GM18519 (cell line): ENCODE measurements at regions not wholly inside any gene's neighbourhood (a gene's known extent, or its start where the extent isn't known, plus 50 kb on each side); places are given as distances from the start of the nearest gene placed in this dataset.
"Not testable (repeated sequence)": the region's sequence is repeated elsewhere in the genome, so short reads cannot be mapped to it uniquely, and the experiment has no call there.

ENCODE experiments used
- ATAC-seq: cut with Tn5 transposase; IDR thresholded peaks from one replicate; pipeline ENCODE4 v1.9.1; 2021; ENCODE audit warnings: mild to moderate bottlenecking, moderate library complexity; ENCODE audit not compliant: unreplicated experiment, low FRiP score

DNA sequence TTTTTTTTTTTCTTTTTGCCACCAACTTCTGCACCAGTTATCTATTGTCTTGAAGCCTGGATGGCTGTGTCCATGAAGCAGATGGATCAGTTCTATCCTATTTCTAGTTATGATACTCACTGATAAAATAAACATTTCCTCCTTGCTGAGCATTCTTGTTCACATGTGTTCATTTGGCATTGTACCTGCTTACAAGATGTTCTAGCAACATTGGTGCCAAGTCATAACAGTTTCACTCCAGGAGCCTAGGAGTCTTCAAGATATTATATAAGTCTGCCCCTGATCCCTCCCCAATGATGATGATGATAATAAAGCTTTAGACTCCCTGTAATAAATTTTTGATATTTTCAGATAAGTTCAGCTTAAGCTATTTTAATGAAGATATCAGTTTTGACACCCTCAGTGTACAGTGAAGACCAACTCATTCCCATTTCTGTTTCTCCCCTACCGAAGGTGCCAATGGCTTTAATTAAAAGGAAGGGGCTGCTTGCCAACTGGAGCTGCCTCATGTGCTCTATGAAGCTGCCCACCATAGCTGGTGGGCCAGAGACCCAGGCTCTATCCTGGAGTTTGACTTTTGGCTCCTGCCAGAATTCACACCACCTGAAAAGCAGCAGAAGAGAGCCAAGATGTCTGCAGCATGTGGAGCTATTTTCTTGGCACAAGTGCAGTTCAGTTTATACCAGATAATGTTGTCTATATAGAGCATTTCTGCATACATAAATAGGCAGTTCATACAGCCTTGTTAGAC lies 265.4 kb upstream of the TET2 start:
- ATAC-seq: no peak

DNA sequence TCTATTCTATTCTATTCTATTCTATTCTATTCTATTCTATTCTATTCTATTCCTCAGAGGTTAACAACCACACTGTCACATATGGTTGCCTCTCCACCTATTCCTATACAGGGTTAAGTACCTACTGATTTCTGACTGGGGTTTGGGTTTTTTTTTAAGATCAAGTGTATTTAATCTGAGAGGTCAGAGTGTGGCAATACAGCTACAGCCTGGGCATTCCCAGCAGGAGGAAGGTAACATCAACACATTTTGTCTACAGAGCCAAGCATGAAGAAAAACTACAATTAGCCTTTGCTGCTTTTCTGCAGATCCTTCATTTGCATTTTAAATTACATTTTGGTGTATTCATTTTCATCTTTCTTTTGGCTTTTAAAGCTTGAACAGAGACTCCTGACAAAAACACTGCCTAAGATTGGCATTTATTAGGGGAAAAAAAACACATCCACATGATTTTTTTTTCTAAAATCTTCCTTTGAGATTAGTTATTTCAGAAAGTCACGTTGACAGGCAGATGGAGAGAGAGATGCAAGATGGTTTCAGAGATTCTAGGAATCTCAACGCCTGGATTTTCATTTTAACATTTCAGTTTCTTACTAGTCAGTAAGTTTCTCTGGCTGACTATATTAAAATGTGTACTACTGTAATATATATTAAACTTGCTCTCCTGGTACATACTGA lies 255.9 kb upstream of the TET2 start:
- no peak for ATAC-seq

DNA sequence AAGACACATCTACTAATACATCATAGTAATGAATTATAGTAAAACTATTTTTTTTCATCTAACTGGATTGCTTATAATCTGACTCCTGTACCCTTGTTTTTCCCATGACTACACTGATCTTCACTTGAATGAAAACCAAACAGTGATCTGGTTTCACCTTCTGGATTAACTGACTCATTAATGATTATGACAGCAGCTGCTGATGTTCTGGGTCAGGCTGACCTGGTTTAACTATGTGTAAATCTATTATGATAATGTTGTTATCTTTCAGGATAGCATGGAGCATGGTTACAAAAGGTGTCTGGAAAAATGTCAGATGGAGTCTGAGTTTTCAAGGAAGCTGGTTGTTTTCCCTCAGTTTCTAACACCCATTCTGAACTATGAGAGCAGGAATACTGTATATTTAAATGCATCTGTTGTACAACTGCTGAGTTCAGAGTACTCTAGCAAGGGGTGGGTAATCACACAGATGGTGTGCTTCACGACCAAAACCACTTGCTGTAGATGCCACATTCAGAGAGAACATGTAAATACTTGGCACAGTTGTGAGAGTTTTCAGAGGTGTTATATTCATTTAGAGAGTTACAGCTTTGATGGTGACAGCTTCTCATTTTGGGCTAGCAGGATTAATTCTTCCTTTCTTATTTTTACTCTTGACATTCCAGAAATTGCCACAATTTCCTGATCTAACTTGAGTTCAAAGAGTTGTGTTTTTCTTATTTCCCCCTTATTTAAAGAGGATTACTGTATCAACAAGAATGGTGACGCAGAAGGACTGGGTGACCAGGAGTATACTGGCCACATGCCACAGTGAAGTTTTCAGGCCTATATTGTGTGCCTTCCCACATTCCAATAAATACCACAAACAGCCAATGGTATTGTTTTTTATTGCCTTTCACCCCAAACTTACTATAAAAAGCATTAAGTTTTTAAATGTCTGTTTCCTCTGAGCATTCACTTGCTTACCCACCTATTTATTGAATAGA lies 249.7 kb upstream of the TET2 start:
- ATAC-seq: no peak

- no peak for ATAC-seq
These were observed 246.8 kb upstream of the TET2 start for GRCh38 chr4:104899863-104900262.

DNA sequence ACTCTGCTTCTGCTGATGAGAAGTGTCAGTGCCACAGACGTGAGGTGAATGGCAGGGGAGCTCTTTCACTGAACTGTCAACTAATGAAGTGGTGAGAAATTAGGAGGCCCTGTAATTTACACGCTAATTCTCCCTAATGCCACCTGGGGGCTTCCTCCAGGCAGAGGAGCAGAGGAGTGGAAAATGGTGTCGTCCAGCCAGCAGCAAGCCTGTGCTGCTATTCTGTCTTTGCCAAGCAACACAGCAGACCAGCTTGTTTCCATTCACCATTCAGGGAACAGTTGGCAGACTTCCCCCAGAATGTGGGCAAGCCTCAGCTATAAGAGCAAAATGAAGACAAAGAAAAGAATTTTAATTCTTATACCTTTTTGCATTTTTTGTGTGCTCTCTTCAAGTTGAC lies 245.2 kb upstream of the TET2 start:
- no peak for ATAC-seq

- no peak for ATAC-seq
These were observed 244.6 kb upstream of the TET2 start for GRCh38 chr4:104901961-104902605.

GRCh38 chr4:104905065-104905464 lies 241.6 kb upstream of the TET2 start:
- ATAC-seq: no peak

- ATAC-seq: no peak
These were observed 241.1 kb upstream of the TET2 start for GRCh38 chr4:104905546-104905945.

DNA sequence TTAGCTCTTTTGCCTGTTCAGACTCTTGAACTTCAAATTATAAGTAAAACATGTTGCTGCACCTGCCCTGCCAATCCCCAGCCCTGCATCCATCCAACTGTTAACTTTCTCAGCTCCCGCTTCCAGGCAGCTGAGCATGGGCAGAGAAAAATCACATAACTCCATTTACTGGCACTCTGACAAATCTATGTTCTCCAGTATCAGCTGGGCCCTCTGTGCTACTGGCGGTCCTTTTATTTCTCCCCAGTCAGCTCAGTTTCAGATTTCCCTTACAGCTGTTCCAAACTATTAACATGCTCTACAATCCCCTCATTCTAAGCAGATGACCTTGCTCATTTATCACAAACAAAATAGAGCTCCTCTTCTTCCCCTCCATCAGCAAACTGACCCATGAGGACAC lies 240.4 kb upstream of the TET2 start:
- no peak for ATAC-seq

- ATAC-seq: no peak
These were observed 239.5 kb upstream of the TET2 start for GRCh38 chr4:104907074-104907649.

DNA sequence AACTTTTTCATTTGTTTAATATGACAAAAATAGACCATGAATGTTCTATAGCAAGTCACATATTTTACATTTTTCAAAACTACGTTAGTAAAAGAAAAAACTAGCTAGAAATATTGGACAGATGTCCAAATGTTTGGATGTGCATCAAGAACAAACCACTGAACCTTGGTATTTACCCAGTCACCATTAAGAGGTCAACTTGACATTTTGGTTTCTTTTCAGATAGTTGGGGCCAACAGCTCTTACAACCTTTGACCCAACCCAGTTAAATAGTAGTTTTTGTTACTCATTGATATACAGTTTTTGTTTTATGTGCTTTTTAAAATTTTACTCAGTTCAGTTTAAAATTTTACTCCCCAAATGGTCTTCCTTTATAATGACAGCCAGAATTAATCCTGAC lies 238.7 kb upstream of the TET2 start:
- ATAC-seq: no peak

- no peak for ATAC-seq
These were observed 237.3 kb upstream of the TET2 start for GRCh38 chr4:104909376-104909775.

DNA sequence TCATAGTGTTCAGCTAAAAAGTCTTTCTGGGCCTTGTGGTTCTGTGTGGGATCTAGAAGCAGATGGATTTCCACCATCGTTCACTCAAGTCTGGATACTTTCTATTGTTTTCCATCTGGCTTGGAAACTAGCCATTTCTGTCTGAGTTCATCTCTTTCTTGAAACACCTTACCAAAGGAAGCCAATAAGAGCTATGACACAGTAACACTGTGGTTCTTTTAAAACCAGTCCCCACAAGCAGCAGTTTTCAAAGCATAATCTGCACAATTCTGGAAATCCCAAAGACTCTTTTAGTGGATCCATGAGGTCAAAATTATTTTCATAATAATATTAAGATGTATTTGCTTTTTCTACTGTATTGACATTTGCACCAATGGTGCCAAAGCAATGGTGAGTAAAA lies 234.2 kb upstream of the TET2 start:
- ATAC-seq: no peak

GRCh38 chr4:104915373-104915772 lies 231.3 kb upstream of the TET2 start:
- no peak for ATAC-seq

DNA sequence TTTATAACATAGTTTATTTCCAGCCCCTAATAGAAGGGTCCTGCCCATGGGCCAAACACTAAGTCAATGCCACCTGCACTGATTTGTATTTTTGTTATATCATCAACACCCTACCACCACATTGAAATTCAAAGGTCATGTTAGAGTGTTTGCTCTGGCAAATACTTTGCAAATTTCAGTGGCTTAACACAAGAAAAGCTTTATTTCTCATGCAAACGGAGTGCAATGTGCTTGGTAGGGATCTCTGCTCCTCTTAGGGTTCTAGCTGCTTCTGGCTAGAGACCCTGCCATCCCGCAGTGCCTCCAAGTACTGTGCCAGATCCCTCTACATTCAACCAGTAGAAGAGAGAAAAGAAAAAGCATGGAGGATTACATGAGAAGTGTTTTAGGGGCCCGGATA lies 230.8 kb upstream of the TET2 start:
- no peak for ATAC-seq

DNA sequence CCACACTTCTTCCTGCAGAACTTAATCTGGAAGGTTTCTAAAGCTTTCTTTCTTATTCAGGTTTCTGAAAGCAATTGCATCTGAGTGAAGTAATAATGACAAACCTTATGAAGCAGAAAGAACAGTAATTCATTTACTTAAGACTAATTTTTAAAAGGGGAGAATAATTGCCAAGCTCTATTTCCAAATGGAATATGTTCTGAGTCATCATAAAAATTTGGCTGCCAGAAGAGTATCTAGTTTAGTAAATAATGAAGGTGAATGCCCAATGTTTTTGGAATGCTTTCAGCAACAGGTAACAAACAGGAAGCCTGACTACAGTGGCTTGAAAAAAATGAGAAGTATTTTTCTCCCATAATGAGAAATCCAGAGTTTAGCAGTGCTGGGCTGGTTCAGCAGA lies 227.3 kb upstream of the TET2 start:
- no peak for ATAC-seq

DNA sequence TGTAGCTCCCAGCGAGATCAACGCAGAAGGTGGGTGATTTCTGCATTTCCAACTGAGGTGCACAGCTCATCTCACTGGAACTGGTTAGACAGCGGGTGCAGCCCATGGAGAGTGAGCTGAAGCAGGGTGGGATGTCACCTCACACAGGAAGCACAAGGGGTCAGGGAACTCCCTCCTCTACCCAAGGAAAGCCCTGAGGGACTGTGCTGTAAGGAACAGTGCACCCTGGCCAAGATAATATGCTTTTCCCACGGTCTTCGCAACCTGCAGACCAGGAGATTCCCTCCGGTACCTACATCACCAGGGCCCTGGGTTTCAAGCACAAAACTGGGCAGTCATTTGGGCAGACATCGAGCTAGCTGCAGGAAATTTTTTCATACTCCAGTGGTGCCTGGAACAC lies 216.4 kb upstream of the TET2 start:
- no peak for ATAC-seq

DNA sequence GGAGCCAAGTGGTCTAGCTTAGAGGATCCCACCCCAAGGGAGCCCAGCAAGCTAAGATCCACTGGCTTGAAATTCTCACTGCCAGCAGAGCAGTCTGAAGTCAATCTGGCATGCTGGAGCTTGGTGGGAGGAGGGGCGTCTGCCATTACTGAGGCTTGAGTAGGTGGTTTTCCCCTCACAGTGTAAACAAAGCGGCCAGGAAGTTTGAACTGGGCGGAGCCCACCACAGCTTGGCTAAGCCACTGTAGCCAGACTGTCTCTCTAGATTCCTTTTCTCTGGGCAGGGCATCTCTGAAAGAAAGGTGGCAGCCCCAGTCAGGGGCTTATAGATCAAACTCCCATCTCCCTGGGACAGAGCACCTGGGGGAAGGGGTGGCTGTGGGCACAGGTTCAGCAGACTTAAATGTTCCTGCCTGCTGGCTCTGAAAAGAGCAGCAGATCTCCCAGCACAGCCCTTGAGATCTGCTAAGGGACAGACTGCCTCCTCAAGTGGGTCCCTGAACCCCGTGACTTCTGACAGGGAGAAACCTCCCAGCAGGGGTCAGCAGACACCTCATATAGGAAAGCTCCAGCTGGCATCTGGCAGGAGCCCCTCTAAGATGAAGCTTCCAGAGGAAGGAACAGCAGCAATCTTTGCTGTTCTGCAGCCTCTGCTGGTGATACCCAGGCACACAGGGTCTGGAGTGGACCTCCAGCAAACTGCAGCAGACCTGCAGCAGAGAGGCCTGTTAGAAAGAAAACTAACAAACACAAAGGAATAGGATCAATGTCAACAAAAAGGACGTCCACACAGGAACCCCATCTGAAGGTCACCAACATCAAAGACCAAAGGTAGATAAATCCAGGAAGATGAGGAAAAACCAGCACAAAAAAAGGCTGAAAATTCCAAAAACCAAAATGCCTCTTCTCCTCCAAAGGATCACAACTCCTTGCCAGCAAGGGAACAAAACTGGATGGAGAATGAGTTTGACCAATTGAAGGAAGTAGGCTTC lies 215.6 kb upstream of the TET2 start:
- not testable (repeated sequence) for ATAC-seq

GRCh38 chr4:104938624-104939023 lies 208.1 kb upstream of the TET2 start:
- no peak for ATAC-seq
